GM12872 (cell line): ENCODE measurements at regions not wholly inside any gene's neighbourhood (a gene's known extent, or its start where the extent isn't known, plus 50 kb on each side); places are given as distances from the start of the nearest gene placed in this dataset.

ENCODE experiments used
- CTCF ChIP-seq: IDR thresholded peaks from 3 replicates; pipeline ENCODE4 v1.5.1; 2011; ENCODE audit warnings: low read depth, mild to moderate bottlenecking, low read length, moderate library complexity; ENCODE audit not compliant: insufficient read depth

- TF ChIP-seq CTCF: no peak
These were observed 548.8 kb downstream of the AACS start for GRCh38 chr12:125614058-125614457.

DNA sequence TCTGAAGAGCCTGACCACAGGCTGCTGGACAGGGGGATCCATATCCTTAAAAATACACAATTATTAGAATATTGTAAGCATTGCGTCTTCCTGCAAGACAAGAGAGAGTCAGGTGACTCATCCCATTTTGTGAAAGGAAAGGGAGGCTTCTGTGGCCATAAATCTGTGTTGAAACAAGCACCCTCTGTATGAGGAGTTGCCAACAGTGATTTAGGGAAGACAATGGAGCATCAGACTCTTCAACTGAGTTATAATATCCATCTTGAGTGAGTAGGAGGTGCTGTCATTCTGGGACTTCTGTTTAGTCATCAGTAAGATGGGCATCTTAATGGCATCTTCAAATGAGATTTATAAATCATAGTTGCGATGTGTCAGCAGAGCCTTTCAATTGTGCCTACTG, 554.5 kb downstream of the AACS start:
- no peak for TF ChIP-seq CTCF

- TF ChIP-seq CTCF: no peak
These were observed 568.5 kb downstream of the AACS start for GRCh38 chr12:125633686-125634085.

DNA sequence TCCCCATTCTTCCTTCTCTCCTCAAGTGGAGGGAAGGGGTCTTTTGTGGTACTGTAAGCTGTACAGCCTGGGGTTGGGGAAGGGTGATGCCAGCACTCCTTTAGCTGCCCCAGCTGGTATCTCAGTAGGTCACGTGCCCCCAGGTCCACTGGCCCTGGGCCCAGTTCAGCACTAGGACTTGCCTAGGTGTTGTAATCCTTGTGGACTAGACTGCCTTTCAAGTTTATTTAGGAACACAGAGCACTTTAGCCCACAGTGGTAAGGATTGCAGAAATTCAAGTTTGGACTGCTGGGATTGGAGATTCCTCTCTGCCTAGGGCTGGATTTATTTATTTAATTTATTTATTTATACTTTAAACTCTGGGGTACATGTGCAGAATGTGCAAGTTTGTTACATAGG, 569.6 kb downstream of the AACS start:
- TF ChIP-seq CTCF: no peak

DNA sequence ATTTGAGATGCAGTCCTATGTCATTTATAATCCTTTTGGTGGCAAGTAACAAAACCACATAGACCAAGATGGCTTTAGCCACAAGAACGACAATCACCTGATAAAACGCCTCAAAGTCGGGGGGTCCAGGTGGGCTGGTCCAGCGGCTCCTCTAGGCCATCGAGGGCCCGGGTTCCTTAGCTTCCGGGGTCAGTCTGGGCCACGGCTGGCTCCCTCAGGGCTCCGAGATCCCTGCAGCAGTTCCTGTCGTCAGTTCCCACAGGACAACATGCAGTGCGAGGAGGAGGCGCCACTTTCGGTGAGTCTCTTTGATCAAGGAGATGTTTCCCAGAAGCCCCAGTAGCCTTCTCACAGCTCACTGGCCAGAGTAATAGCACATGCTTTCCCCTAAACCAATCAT, 574.6 kb downstream of the AACS start:
- TF ChIP-seq CTCF: no peak

- TF ChIP-seq CTCF: no peak
These were observed 577.8 kb downstream of the AACS start for GRCh38 chr12:125643055-125643454.

GRCh38 chr12:125645724-125646123, 580.5 kb downstream of the AACS start:
- no peak for TF ChIP-seq CTCF

GRCh38 chr12:125650587-125650986, 585.4 kb downstream of the AACS start:
- no peak for TF ChIP-seq CTCF
